ENCODE measurements at regions not wholly inside any gene's neighbourhood (a gene's known extent, or its start where the extent isn't known, plus 50 kb on each side); places are given as distances from the start of the nearest gene placed in this dataset.

DNA sequence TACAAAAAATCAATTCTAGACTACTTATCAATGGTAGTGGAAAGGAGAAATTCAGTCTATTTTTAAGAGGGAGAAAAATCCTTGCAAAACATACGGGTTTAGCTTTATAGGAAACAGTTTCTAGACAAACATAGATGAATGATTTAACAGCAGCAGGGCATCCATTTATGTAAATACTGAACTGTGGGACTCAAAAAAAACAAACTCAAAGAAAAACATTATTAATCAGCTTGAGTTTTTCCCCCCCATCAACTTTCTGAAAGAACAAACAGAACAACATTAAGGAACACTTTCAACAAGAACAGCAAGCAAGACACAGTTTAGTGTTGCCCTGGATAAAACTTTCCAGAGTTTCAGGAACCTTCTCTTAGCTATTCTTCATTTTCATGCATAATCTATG, 147.3 kb upstream of the KCNK2 start:
- no peak for DNase-seq

DNA sequence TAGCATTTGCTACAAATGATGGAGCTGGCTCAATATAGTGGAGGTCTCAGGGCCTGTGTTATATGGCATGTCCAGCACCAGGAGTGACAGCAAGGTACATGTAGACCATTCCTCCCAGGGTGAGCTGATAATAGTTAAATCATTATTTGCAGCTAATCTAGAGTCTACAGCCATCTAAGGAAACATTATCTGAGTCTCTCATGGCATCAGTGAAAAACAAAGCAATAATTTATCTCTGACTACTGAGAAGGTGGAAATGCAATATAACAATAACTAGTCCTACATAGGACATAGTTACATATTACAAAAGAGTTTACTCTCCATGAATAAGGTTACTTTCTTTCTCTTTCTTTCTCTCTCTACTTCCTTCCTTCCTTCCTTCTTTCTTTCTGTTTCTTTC, 143.4 kb upstream of the KCNK2 start:
- DNase-seq = no peak

DNA sequence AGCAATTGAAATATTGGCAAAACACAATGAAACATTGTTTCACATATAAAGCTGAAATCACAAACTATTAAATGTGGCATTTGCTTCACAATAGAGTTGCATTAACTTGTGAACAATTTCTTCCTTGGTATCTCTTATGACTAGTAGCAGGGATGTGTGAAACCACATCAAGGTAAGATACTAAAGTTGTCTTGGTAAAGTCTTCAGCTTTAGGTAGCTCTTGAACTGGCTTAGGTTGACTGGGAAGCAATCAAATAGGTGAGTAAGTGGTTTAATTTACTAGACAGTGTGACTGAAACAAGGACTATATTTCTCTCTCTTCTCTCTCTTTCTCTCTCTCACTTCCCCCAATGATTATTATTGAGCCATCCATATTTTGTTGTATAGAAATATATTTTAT, 141.5 kb upstream of the KCNK2 start:
- no peak for DNase-seq

DNA sequence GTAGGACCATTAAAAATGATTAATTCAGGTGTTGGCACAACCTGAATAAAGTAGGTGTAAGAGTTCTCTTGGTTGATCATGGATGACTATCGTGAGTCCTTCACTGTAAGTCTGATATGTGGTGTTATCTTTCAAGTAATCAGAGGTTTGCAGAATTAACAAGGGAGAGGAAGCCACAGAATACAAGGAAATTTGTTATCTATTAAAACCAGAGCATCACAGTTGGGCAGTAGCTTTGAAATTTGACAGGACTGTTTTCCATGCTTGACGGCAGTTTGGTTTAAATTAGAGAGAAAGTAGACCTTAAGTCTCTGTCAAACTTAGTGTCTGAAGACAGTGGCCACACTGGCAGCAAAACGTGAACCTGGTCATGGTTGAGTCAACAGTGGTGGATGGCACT, 139.5 kb upstream of the KCNK2 start:
- DNase-seq = no peak

DNA sequence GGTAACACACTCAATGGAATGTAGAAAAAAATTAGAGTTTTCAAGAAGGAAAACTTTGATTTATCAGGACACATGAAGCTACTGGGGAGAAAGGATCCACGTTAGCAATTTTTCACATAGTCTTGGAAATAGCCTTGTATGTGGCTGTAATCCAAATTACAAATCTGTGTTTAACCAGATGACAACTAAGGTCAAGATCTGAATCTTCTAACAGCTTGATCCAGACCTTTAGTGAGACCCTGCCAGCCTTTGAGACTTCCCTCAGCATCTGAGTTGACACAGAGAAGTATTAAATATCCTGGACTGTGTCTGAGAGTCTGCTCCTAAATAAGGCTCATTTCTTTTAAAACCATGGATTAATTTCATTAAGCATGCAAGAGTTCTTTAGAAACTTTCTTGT, 135.9 kb upstream of the KCNK2 start:
- no peak for DNase-seq

DNA sequence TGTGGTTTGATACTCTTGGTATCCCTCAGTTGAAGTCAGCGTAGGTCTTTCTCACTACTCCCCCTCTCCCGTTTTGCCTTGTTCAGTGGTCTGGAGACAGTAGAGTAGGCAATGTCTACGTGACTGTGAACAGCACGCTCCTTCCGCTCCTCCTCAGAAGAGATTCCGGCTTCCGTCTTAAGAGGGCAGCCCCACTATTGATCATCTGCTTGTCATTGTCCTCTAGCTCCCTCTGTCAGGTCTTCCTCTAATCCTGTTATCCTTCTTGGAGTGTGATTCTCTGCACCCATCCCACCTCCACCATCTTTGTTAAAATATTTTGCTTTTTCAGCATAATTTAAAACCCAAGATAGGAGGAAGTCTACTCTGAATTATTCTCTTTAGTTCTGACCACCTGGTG, 129.9 kb upstream of the KCNK2 start:
- DNase-seq = no peak

DNA sequence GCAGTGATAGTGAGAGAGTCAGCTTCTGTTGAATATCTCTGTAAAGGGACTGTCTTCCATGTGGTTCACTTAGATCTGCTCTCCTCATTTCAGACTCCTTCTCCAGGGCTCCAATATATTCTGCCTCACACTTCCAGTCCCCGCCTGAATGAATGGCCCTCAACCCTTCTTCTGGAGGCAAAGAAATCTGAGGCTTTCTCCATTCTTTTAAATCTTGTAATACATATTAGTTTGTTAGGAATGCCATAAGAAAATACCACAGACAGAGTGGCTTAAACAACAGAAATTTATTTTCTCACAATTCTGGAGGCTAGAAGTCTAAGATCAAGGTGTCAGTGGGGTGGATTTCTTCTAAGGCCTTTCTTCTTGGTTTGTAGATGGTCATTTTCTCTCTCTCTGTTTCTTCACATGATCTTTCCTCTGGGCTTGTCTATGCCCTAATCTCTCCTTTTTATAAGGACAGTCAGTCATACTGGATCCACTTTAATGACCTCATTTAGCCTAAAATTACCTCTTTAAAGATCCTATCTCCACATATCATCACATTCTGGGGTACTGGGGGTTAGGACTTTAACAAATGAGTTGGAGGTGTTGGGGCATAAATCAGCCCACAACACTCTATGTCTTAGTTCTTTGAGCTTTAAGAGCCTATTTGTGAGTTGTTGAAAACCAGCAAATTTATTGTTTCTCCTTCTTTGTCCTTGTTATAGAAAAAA, 128.5 kb upstream of the KCNK2 start:
- DNase-seq = peak; percentile 39

DNA sequence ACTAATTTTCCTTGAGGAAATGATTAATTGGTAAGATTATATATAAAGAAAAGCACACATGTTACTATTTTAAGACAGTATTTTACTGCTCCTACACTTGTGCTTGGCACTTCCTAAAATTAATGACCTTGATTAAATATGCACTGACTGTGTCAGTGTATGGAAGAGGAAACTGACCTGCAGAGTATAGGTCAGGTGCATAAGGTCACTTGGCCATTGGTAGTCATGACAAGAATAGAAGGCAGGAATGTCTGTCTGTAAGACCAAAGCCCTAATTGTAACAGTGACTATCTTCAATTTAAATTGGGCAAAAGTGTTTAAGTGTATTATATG, 128.0 kb upstream of the KCNK2 start:
- DNase-seq = no peak

DNA sequence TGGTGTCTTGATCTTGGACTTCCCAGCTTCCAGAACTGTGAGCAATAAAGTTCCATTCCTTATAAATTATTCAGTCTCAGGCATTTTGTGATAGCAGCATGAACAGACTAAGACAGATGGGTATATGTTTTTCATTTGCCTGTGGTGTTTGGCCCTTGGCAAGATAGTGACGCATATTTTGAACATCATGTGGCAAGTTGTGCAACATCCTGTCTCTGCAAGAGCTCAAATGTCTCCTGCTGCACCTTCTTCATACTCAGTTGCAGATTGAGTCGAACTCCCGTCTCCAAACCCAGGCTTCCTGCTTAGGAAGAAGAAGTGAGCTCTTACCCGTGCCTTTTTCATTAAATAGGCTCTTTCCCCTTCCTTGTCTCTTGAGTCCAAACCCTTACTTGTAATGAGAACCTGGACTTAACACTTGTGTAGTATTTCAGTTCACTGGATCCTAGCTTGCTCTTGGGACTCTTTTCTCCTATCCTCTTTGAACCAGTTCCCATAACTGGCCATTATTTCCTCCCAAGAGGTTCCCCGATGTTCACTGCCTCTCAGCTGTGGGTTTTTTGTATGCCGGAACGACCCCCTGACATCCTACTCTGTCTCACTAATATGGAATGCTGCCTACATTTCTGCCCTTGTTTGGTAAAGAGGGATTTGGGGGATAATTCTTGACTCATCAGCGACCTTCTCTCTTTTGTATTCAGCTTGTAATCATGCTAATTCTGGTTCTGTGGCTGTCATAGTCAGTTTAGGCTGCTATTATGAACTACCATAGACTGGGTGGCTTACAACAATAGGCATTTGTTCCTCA, 125.0 kb upstream of the KCNK2 start:
- DNase-seq = peak; percentile 100

DNA sequence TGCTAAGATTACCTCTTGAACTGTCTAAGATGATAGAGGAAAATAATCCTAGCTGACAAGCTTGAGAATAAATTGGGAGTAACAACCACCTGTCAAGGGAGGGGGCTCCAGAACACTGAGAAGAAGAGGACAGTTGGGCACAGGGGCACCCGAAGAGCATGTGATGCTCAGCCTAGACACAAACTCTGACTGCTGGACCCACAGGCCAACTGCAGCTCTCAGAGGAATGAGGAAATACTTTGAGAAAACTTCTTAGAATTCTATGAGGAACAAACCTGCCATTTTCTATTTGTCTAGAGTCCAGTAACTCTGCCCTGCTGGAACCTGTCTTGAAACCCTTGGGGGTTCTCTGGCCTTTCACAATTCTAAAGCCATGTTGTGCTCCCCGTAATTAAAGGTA, 124.1 kb upstream of the KCNK2 start:
- DNase-seq = peak; percentile 50

DNA sequence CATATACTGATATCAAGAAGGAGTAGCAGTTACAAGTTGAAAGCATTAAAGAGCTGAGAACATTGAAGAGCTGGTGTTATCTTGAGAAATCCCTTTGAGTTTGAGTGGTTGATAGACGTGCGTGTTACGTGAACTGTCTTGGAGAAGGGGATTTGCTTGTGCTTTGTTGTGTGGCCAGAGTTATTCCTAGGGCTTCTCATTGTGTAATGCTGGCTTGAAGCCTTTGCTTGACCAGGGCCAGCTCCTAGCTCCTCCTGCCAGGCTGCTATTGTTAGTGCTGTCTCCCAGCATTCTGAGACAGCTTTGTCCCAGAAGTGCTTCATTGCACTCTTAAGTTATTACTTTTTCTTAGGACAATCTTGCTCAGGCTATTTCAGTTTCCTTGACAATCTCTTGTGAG, 116.2 kb upstream of the KCNK2 start:
- DNase-seq = no peak

DNA sequence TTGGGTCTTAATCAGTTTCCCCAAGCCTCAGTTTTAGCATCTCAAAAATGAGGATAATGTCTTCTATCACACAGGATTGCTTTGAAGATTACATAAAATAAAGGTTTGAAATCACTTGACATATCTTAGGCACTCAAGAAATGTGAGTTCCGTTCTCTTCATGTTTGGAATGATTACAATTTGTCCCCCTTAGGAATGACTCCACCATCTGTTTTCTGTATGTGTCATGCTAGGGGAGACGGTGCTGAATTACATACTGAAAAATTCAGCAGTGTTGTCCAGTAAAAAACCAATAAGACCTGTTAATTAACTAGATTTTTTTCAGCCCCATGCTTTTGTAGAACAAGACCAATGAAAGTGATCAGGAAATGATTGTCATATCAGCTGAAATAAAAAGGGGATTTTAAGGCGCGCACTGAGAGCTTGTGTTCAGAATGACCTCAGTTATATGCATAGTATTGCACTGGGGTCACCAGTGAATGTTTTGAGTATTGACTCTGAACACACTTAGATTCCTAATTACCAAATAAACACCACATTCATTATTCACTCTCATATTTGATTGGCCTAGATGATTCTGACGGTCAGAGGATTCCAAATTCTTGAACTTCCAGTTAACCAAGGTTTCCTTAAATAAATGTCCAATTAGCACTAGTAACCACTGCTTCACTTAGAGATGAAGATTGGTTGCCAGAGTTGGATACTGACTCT, 114.5 kb upstream of the KCNK2 start:
- peak; percentile 88 for DNase-seq

DNA sequence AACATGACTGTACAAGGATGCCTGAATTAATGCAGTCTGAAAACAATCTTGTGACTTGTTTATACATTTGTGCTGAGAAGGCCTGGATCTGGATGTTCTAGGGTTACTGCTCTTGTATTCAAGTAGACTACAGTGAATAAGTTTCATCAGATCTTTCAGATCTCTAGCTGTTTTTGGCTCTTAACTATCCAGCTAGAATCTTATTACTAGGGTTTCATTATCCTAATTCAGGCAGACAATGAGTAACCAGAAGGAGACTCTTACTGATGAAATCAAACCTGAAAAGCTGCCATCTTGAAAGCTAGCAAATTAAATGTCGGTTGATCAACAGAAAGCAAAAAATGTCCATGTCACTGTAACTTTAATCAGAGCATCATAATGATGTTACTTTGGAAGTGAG, 112.5 kb upstream of the KCNK2 start:
- DNase-seq = no peak

DNA sequence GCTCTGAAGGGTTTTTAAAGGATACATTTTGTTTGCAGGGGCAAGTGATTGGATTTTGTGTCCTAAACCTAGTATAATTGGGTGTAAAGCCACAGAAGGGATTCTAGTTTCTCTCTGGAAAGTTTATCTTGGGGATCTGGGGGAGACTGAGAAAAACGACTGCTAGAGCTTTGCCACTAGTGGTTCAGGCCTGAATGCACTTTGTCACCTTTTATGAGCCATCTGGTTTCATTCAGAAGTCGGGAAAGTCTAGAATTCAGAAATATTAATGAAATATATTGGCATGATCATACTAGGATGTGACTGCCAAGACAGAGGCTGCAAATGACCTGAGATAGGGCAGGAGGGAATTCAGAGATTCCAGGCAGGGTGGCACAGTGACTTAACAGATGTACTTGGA, 111.5 kb upstream of the KCNK2 start:
- no peak for DNase-seq

DNA sequence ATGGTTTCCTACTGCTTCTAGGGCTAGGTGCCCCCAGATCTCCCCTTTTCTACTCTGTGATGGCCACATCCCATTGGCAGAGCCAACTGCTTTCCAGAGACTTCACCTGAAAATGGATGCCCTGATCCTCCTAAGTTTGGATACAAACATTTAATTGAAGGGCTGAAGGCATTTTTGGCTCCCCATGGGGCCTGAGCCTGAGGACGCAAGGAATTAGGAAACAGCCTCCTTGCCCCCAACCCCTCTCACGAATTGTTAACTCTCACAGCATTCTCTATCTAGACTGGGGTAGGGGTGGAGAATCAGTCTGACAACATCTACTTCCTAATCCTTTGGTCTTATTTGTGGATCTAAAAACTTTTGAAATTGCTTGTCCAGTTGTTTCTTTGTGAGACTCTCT, 108.5 kb upstream of the KCNK2 start:
- no peak for DNase-seq

DNA sequence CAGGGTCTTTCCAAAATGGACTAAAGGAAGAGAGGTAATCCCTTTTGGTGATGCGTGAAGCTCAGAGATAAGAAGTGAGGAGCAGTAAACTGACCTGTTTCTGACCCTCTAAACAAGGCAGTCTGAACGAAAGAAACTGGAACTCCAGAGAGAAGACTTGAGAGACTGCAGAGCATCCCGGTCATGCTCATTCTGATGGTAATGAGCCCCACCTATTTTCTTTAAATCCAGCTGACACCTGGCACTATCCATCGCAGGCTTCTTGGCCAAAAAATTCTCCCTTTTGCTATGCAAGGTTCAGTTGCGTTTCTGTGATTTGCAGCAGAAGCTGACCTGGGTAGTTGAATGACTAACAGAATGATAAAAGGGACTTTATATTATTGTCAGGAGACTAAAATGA, 105.9 kb upstream of the KCNK2 start:
- DNase-seq = no peak

DNA sequence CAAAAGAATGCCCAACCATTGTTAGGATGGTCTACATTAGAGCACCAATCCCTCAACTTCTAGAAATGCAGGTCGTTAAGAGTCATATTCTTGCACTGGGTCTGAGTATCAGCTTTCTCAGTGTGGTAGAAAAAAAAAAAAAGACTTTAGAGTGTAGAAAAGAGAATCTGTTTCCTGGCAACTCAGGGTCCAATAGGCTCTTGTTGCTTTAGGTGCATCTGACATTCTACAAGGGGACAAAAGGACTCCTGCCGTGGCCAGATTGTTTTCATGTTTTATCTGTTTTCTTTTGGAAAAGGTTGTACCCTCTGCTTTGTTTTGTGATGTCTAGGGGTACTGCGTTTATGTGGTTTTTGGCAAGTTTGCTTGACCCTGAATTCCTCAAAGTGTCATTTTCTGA, 105.4 kb upstream of the KCNK2 start:
- DNase-seq = no peak

DNA sequence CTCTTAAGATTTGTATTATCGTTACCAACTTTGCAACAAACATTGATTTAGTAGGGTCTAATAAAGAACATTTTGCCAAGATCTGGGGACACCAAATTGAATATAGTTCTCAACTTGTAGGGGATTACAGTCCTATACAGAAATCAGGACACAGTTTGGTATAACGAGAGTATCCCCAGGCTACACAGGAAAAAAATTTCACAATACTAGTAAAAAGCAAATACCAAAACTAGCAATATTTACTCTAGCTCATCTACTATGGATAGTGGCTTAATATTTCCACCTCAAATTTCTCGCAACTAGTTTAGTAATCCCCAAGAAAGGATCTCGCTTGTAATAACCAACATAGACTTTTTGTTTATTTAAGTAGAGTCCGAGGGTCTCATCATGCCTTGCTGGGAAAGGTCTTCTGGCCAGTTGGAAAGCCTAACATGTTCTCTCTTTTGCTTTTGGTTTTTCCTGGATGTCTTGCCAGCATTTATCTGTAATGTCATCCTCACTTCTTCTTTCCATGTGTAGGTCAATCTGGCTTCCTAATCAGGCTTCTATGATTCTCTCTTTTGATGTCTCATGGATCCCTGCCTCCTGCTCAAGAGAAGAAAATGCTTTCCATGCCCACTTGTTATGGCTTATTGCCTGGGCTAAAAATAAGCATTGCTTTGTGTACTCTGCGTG, 104.7 kb upstream of the KCNK2 start:
- no peak for DNase-seq

DNA sequence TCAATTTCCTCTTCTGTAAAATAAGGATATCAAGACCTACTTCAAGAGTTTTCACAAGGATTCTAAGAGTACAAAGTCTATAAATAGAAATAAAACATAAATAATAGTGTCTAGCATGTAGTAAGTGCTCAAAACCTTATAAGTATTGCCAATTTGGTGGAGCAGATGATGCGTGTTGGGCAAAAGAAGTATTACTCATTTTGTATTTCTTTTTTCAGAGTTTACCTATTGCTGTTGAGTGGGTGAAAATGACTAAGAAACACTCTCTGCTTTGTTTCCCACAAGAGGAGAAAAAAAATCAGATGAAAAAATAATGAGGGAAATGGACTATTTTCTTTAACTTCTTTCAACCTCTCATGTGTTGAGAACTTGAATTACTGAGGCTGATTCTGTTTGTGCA, 103.3 kb upstream of the KCNK2 start:
- DNase-seq = no peak

DNA sequence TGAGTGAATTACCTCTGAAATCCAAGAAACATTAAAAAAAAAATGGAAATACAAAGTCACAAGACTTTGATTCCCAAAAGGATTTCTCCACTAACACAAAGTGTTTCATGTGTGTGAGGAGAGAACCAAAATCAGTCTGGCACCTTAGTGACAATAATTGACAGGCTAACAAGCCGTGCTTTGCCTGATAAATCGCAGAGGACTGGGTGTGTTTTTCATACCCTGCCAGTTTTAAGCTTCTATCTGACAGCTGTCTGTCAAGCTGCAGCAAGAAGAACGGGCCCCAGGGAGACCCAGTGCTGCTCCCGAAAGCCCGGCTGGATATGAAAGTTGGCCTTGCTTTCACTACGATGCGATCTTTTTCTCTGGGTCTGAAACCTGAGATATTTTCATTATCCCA, 101.6 kb upstream of the KCNK2 start:
- no peak for DNase-seq

DNA sequence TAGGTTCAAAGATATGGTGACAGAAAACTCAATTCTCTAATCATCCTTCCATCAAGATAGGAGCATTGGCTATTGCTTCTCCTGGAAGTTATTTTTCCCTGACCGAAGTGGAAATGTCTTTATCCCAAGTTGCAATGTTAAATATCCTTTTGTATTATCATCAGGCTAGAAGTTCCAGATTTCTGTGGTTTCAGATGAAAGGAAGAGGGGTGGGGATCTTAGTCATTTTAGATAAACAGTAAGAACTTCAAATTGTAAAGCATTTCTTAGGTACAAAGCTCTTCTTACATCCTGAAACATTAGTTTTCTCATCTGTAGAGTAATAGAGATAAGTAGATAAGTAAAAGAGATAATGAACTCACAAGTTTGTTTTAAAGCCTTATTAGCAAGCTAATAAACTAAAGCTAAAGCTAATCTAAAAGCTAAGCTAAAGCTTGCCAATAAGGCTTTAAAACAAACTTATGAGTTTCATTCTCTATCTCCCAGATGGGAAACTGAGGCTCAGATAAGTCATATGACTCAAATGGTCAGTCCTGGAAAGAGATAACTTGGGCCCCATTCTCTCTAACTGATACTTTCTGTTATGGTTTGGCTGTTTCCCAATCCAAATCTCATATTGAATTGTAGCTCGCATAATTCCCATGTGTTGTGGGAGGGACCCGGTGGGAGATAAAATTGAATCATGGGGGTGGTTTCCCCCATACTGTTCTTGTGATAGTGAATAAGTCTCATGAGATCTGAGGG, 99.2 kb upstream of the KCNK2 start:
- peak; percentile 65 for DNase-seq

DNA sequence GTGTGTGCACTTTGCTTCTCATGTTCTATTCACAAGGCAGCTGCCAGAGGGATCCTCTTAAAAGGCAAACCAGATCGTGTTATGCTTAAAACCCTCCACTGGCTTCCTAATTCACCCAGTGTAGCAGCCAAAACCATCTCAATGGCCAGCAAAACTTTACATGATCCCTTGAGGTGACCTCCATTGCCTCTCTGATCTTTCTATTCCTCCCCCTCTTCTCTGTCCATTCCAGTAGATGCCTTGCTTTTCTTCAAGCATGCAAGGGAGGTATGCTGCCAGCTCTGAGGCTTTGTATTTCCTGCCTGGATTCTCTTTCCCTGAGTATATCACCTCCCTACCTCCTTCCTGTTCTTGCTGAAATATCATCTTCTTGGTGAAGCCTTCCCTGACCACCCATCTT, 93.2 kb upstream of the KCNK2 start:
- DNase-seq = peak; percentile 85

DNA sequence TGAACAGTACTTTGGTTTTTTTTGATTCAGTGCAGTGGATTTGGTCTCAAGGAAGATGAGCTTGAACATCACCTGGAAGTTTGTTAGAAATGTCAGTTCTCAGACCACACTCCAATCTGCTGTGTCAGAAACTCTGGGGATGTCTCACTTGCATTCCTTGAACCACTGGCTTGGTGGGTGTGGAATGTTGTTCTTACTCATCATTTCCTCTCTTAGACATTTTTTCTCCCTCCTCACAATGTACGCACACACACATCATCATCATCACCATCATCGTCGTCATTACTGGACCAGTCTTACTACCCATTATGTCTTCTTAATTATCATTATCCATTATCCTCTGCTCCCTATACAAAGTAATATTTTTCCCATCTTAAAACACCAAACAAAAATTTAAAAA, 91.9 kb upstream of the KCNK2 start:
- DNase-seq = peak; percentile 98
